Left cardiac atrium (tissue), 4 donors: ENCODE measurements at regions not wholly inside any gene's neighbourhood (a gene's known extent, or its start where the extent isn't known, plus 50 kb on each side); places are given as distances from the start of the nearest gene placed in this dataset.

Experiments used
- ATAC-seq, 2 donors: fragments of 200-7000 bp; cut with Tn5 transposase; one replicate each; pipeline ENCODE4 v1.9.1; 2020; ENCODE audit warnings: mild to moderate bottlenecking in 2 of 2, moderate library complexity in 2 of 2
- DNase-seq: peaks from one replicate; pipeline ENCODE4 v3.0.0-alpha.2; 2020
- intact Hi-C, 2 donors: fragments of 100-400 bp; cut with DNase I; formaldehyde crosslinking; loops; one replicate each; pipeline versions ENCODE4 v1.14.1 to v1.15.1; 2022 to 2023
- microRNA-seq, 2 donors: library from miRNA; unstranded; fragments of <30 nt; microRNA quantifications; one replicate each; pipeline ENCODE4 v1.2.0, GENCODE V29; 2020
- donor health status: DM: no; HTN: yes; CAD: no.
- donor health status: DM: no; HTN: yes; CAD: no; lungs with severe emphysema.
- donor health status: DM: yes; HTN: yes; CAD: no.
- donor health status: Dilated cardiomyopathy.

- DNase-seq = no peak
- ATAC-seq = peak in 1 of 2 donors; percentile 11
- intact Hi-C loops = loop anchor here (5.0 to 10.0 kb wide), 4 partner anchors 253 to 786 kb away; partner anchors contain the start of gene KLF7 (in 1 of the 2)
Measured at GRCh38 chr2:207477896-207478295, 51.9 kb upstream of the CREB1 start.

GRCh38 chr2:207478572-207478971 lies 51.2 kb upstream of the CREB1 start:
- ATAC-seq = peak in 1 of 2 donors; percentile 14
- no peak for DNase-seq
- intact Hi-C loops = loop anchor here (5.0 to 10.0 kb wide), 4 partner anchors 254 to 786 kb away; partner anchors contain the start of gene KLF7 (in 1 of the 2)

- no peak for DNase-seq
- intact Hi-C loops = loop anchor here (5.0 to 10.0 kb wide), 4 partner anchors 254 to 787 kb away; partner anchors contain the start of gene KLF7 (in 1 of the 2)
Measured at GRCh38 chr2:207479198-207479785, 50.5 kb upstream of the CREB1 start.

More at GRCh38 chr2:207479198-207479785, 50.5 kb upstream of the CREB1 start:
- ATAC-seq = no peak

Small RNA genes lying in the stretch of these regions (microRNA-seq; reads per million reads assigned to microRNA genes)
- 0 reads per million in 2 donors for gene MIR1302-4
